HCT116 (cell line): ENCODE measurements at regions not wholly inside any gene's neighbourhood (a gene's known extent, or its start where the extent isn't known, plus 50 kb on each side); places are given as distances from the start of the nearest gene placed in this dataset.

Experiments
- ATAC-seq: fragments of 200-7000 bp; cut with Tn5 transposase; 2 replicates; pipeline ENCODE4 v1.9.1; 2020; ENCODE audit warnings: mild to moderate bottlenecking, moderate library complexity
- BruUV-seq: library from RNA; stranded (reverse); fragments of 400-500 nt; replicated peaks from 2 replicates; lab custom pipeline; 2021; lab: Mats Ljungman, UMichigan
- CTCF ChIA-PET: fragments of 300-600 bp; sonication (Branson Sonifier 250); formaldehyde crosslinking; loops from one replicate; lab custom pipeline; 2021; ENCODE audit warnings: antibody characterized with exemption; lab: Charles Lee
- POLR2A ChIA-PET: fragments of 300-600, 350-600 bp; sonication (Branson Sonifier 250); formaldehyde crosslinking; loops from one replicate; lab custom pipeline; 2021; ENCODE audit warnings: antibody characterized with exemption; lab: Charles Lee
- RAD21 ChIA-PET, 2 experiments: fragments of 300-600 bp; sonication (Branson Sonifier 250); formaldehyde crosslinking; loops; one replicate each; lab custom pipeline; 2023; ENCODE audit warnings: low total read pairs in 2 of 2; ENCODE audit not compliant: uncharacterized antibody in 2 of 2, unreplicated experiment in 2 of 2, low non-redundant PET in 1 of 2; lab: Charles Lee
- DNase-seq: peaks from one replicate; pipeline ENCODE4 v3.0.0-alpha.2; 2010; ENCODE audit warnings: low read depth, low spot score
- H2AFZ ChIP-seq: fragments of 200-600 bp; shearing (Covaris generic), sonication (generic); 2 replicates; pipeline ENCODE4 v1.6.1; 2017; ENCODE audit warnings: low read depth, mixed run types, mixed read lengths, antibody characterized with exemption, low read length; ENCODE audit not compliant: poor library complexity, severe bottlenecking
- H3K27ac ChIP-seq: 2 replicates; pipeline ENCODE4 v1.5.1; 2012; ENCODE audit warnings: low read depth, low read length
- H3K27me3 ChIP-seq: fragments of 200-600 bp; sonication (generic); 2 replicates; pipeline ENCODE4 v1.6.1; 2016; ENCODE audit warnings: mixed run types, low read length, mixed read lengths; ENCODE audit not compliant: insufficient read depth
- H3K36me3 ChIP-seq, 2 experiments: fragments of 200-500 bp in 1 of 2; fragments of 200-600 bp in 1 of 2; sonication (Bioruptor generic) in 1 of 2; sonication (generic) in 1 of 2; 2 replicates each; pipeline versions ENCODE4 v1.5.1 to v1.6.1; 2014 to 2016; ENCODE audit warnings: low read length in 2 of 2, inconsistent platforms in 1 of 2, mixed read lengths in 1 of 2, mixed run types in 1 of 2; ENCODE audit not compliant: insufficient read depth in 2 of 2, control insufficient read depth in 1 of 2
- H3K4me1 ChIP-seq, 2 experiments: fragments of 200-600 bp in 1 of 2; sonication (generic) in 1 of 2; 2 replicates each; pipeline versions ENCODE4 v1.5.1 to v1.6.1; 2012 to 2017; ENCODE audit warnings: low read length in 2 of 2, inconsistent platforms in 1 of 2, mild to moderate bottlenecking in 1 of 2, mixed read lengths in 1 of 2, mixed run types in 1 of 2, moderate library complexity in 1 of 2; ENCODE audit not compliant: insufficient read depth in 2 of 2, control insufficient read depth in 1 of 2
- H3K4me2 ChIP-seq: fragments of 200-600 bp; sonication (generic); 2 replicates; pipeline ENCODE4 v1.6.1; 2017; ENCODE audit warnings: mixed run types, low read length, mixed read lengths
- H3K4me3 ChIP-seq, 2 experiments: fragments of 200-600 bp in 1 of 2; sonication (generic) in 1 of 2; replicated peaks in 1 of 2; 2 replicates each; pipeline ENCODE4 v1.5.1; 2011 to 2016; ENCODE audit warnings: low read length in 2 of 2, control low read depth in 1 of 2, low read depth in 1 of 2, mild to moderate bottlenecking in 1 of 2, mixed read lengths in 1 of 2, mixed run types in 1 of 2
- H3K79me2 ChIP-seq: fragments of 200-600 bp; sonication (generic); 2 replicates; pipeline ENCODE4 v1.6.1; 2017; ENCODE audit warnings: mild to moderate bottlenecking, mixed run types, low read length, moderate library complexity, mixed read lengths; ENCODE audit not compliant: insufficient read depth
- H3K9ac ChIP-seq: fragments of 200-600 bp; sonication (generic); 2 replicates; pipeline ENCODE4 v1.6.1; 2016; ENCODE audit warnings: low read length, mixed read lengths
- H3K9me2 ChIP-seq: fragments of 200-600 bp; sonication (generic), shearing (Covaris generic); 2 replicates; pipeline ENCODE4 v1.6.1; 2017; ENCODE audit warnings: mixed run types, mild to moderate bottlenecking, moderate library complexity; ENCODE audit not compliant: insufficient read depth
- H3K9me3 ChIP-seq, 2 experiments: fragments of 200-500 bp in 1 of 2; fragments of 200-600 bp in 1 of 2; sonication (Bioruptor generic) in 1 of 2; sonication (generic) in 1 of 2; 2 replicates each; pipeline ENCODE4 v1.6.1; 2014 to 2017; ENCODE audit warnings: low read length in 2 of 2, mixed read lengths in 2 of 2, inconsistent platforms in 1 of 2, low read depth in 1 of 2, mild to moderate bottlenecking in 1 of 2, mixed run types in 1 of 2, moderate library complexity in 1 of 2; ENCODE audit not compliant: control insufficient read depth in 1 of 2, insufficient read depth in 1 of 2
- H4K20me1 ChIP-seq: fragments of 200-600 bp; sonication (generic), shearing (Covaris generic); 2 replicates; pipeline ENCODE4 v1.6.1; 2017; ENCODE audit warnings: mixed run types, mild to moderate bottlenecking, moderate library complexity; ENCODE audit not compliant: insufficient read depth
- CBX3 ChIP-seq: IDR thresholded peaks from 2 replicates; pipeline ENCODE4 v1.6.1; 2012; ENCODE audit warnings: low read depth
- EZH2 ChIP-seq: fragments of 200-600 bp; sonication (generic); IDR thresholded peaks from 2 replicates; pipeline ENCODE4 v1.6.1; 2017; ENCODE audit warnings: antibody characterized with exemption, mixed run types
- EZH2phosphoT487 ChIP-seq: fragments of 200-600 bp; IDR thresholded peaks from 2 replicates; pipeline ENCODE4 v1.6.1; 2018; ENCODE audit warnings: antibody characterized with exemption, borderline replicate concordance
- JUND ChIP-seq: IDR thresholded peaks from 2 replicates; pipeline ENCODE4 v1.6.1; 2012
- POLR2A ChIP-seq: IDR thresholded peaks from 2 replicates; pipeline ENCODE4 v1.7.0; 2011; ENCODE audit warnings: borderline replicate concordance; ENCODE audit not compliant: insufficient read depth, insufficient read length; ENCODE audit errors: extremely low read depth
- POLR2AphosphoS5 ChIP-seq: IDR thresholded peaks from 2 replicates; pipeline ENCODE4 v1.6.1; 2011; ENCODE audit warnings: mild to moderate bottlenecking, low read depth, low read length, moderate library complexity
- RAD21 ChIP-seq: IDR thresholded peaks from 2 replicates; pipeline ENCODE4 v1.6.1; 2012; ENCODE audit warnings: low read depth, mild to moderate bottlenecking
- REST ChIP-seq: IDR thresholded peaks from 2 replicates; pipeline ENCODE4 v1.6.1; 2012; ENCODE audit warnings: low read depth
- SRF ChIP-seq: IDR thresholded peaks from 2 replicates; pipeline ENCODE4 v1.6.1; 2012; ENCODE audit warnings: low read depth
- TCF7L2 ChIP-seq: IDR thresholded peaks from 2 replicates; pipeline ENCODE4 v1.7.0; 2011; ENCODE audit warnings: borderline replicate concordance, inconsistent platforms; ENCODE audit not compliant: insufficient read depth, insufficient read length; ENCODE audit errors: extremely low read depth
- YY1 ChIP-seq: IDR thresholded peaks from 2 replicates; pipeline ENCODE4 v1.6.1; 2011; ENCODE audit warnings: low read length, low read depth, moderate library complexity, mild to moderate bottlenecking; ENCODE audit not compliant: insufficient replicate concordance; ENCODE audit errors: extremely low read depth
- ZBTB33 ChIP-seq: IDR thresholded peaks from 2 replicates; pipeline ENCODE4 v1.6.1; 2011; ENCODE audit warnings: mild to moderate bottlenecking, low read length, moderate library complexity; ENCODE audit not compliant: insufficient replicate concordance; ENCODE audit errors: extremely low read depth
- ZFX ChIP-seq: fragments of 450-650 bp; IDR thresholded peaks from 2 replicates; pipeline ENCODE4 v1.6.1; 2017
- intact Hi-C: fragments of 100-400 bp; cut with micrococcal nuclease; formaldehyde crosslinking; loops from 2 replicates; pipeline ENCODE4 v1.10.0; 2022

GRCh38 chr3:139267300-139268246, 76.2 kb upstream of the MRPS22 start:
- intact Hi-C loops, result no loop called here
- Histone ChIP-seq H3K4me3 (no peak overlapping the region), H3K79me2 (no peaks in the 10 kb centered on the region), H3K27me3 (no peaks in the 10 kb centered on the region), H3K4me2 (no peak overlapping the region), H2AFZ (no peak overlapping the region), H3K9me3 (no peaks in the 10 kb centered on the region), H3K9me2 (no peaks in the 10 kb centered on the region), H3K4me1 (no peaks in the 10 kb centered on the region; a peak in 1 of 4 replicates), H3K36me3 (no peaks in the 10 kb centered on the region), H4K20me1 (no peaks in the 10 kb centered on the region), H3K27ac (no peak overlapping the region), H3K9ac (no peak overlapping the region)
- ATAC-seq (no peak), DNase-seq (no peak)
- TF ChIP-seq JUND (no peak), REST (no peak), ZFX (no peak), RAD21 (no peak), EZH2 (no peak), POLR2AphosphoS5 (no peak), CBX3 (no peak), POLR2A (no peak), SRF (no peak), EZH2phosphoT487 (no peak), ZBTB33 (no peak), YY1 (no peak), TCF7L2 (no peak)
- BruUV-seq, result no TSS peak
- POLR2A ChIA-PET, result no interaction called here
- CTCF ChIA-PET, result no interaction called here
- RAD21 ChIA-PET, result no interaction called here
